Esophagus muscularis mucosa (tissue), 4 donors: ENCODE measurements at regions not wholly inside any gene's neighbourhood (a gene's known extent, or its start where the extent isn't known, plus 50 kb on each side); places are given as distances from the start of the nearest gene placed in this dataset.

ENCODE experiments used
- DNase-seq: peaks from one replicate; pipeline ENCODE4 v3.0.0-alpha.2; 2017; ENCODE audit errors: extremely low spot score
- H3K27ac ChIP-seq, 4 donors: fragments of 200-600 bp; sonication (generic); replicated peaks in 1 of 4; 1 replicate in 3 of 4; 2 replicates in 1 of 4; pipeline ENCODE4 v1.5.1; 2016 to 2019; ENCODE audit warnings: mild to moderate bottlenecking in 1 of 4
- H3K27me3 ChIP-seq, 4 donors: fragments of 200-600 bp; sonication (generic); one replicate each; pipeline versions ENCODE4 v1.5.1 to v1.6.0; 2016 to 2019
- H3K36me3 ChIP-seq, 4 donors: fragments of 200-600 bp; sonication (generic); one replicate each; pipeline ENCODE4 v1.5.1; 2016 to 2019
- H3K4me1 ChIP-seq, 4 donors: fragments of 200-600 bp; sonication (generic); one replicate each; pipeline ENCODE4 v1.5.1; 2016 to 2019
- H3K4me3 ChIP-seq, 4 donors: fragments of 200-600 bp; sonication (generic); 1 replicate in 2 of 4; 2 replicates in 2 of 4; pipeline ENCODE4 v1.5.1; 2016 to 2019; ENCODE audit warnings: mild to moderate bottlenecking in 4 of 4, moderate library complexity in 1 of 4
- H3K9me3 ChIP-seq, 4 donors: fragments of 200-600 bp; sonication (generic); 1 replicate in 3 of 4; 2 replicates in 1 of 4; pipeline ENCODE4 v1.5.1; 2016 to 2019
- CTCF ChIP-seq, 3 experiments: fragments of 200-600 bp in 2 of 3; fragments of 450-650 bp in 1 of 3; sonication (generic) in 2 of 3; IDR thresholded peaks; one replicate each; pipeline ENCODE4 v1.5.1; 2017 to 2019; ENCODE audit warnings: antibody characterized with exemption in 3 of 3, mild to moderate bottlenecking in 2 of 3, moderate library complexity in 1 of 3
- EP300 ChIP-seq: sonication (generic); formaldehyde crosslinking; IDR thresholded peaks from one replicate; pipeline ENCODE4 v1.6.1; 2017; ENCODE audit warnings: antibody characterized with exemption
- POLR2A ChIP-seq: fragments of 450-650 bp; IDR thresholded peaks from one replicate; pipeline ENCODE4 v1.6.1; 2017; ENCODE audit warnings: antibody characterized with exemption, moderate library complexity, mild to moderate bottlenecking, low read depth
- POLR2AphosphoS5 ChIP-seq, 2 donors: sonication (generic); formaldehyde crosslinking; IDR thresholded peaks; one replicate each; pipeline ENCODE4 v1.6.1; 2017; ENCODE audit warnings: antibody characterized with exemption in 2 of 2
- WGBS: methylation state at CpG from one replicate; pipeline ENCODE4 v1.1.5; 2018; 5-methylcytosine and 5-hydroxymethylcytosine counted together
- intact Hi-C: fragments of 100-400 bp; cut with DNase I; formaldehyde crosslinking; loops from one replicate; pipeline ENCODE4 v1.15.1; 2023

GRCh38 chr9:78468231-78468630 is 171.3 kb downstream of the PSAT1 start:
- WGBS: 52% methylated on average over 7 of the region's 7 CpGs
- no peaks in the 10 kb centered on the region for H3K9me3 ChIP-seq
- H3K36me3 ChIP-seq: no peaks in the 10 kb centered on the region
- H3K4me1 ChIP-seq: no peaks in the 10 kb centered on the region
- TF ChIP-seq POLR2A (no peak), POLR2AphosphoS5 (IDR thresholded peaks at IDR 0.05) (no peak), EP300 (no peak)
- no peaks in the 10 kb centered on the region for H3K27me3 ChIP-seq
- intact Hi-C loops: no loop called here
- DNase-seq: no peak
- no peak overlapping the region for H3K27ac ChIP-seq
- H3K4me3 ChIP-seq: no peak overlapping the region

- Histone ChIP-seq H3K4me1 (no peaks in the 10 kb centered on the region), H3K27me3 (no peaks in the 10 kb centered on the region), H3K36me3 (no peaks in the 10 kb centered on the region), H3K27ac (no peak overlapping the region), H3K4me3 (no peak overlapping the region), H3K9me3 (no peaks in the 10 kb centered on the region)
- intact Hi-C loops: no loop called here
- 43% methylated on average over 5 of the region's 5 CpGs for WGBS
- no peak for DNase-seq
- TF ChIP-seq CTCF (IDR thresholded peaks at IDR 0.05): no peak
- TF ChIP-seq POLR2A: no peak
- TF ChIP-seq POLR2AphosphoS5 (IDR thresholded peaks at IDR 0.05): no peak
- no peak for TF ChIP-seq EP300
These were observed 172.2 kb downstream of the PSAT1 start for GRCh38 chr9:78468974-78469576.

GRCh38 chr9:78470216-78470615 is 173.3 kb downstream of the PSAT1 start:
- Histone ChIP-seq H3K36me3 (no peaks in the 10 kb centered on the region), H3K9me3 (no peaks in the 10 kb centered on the region), H3K4me1 (no peaks in the 10 kb centered on the region), H3K4me3 (no peak overlapping the region), H3K27me3 (no peaks in the 10 kb centered on the region), H3K27ac (no peak overlapping the region)
- DNase-seq: no peak
- intact Hi-C loops: no loop called here
- TF ChIP-seq POLR2AphosphoS5 (IDR thresholded peaks at IDR 0.05) (no peak), POLR2A (no peak), CTCF (IDR thresholded peaks at IDR 0.05) (no peak), EP300 (no peak)

DNA sequence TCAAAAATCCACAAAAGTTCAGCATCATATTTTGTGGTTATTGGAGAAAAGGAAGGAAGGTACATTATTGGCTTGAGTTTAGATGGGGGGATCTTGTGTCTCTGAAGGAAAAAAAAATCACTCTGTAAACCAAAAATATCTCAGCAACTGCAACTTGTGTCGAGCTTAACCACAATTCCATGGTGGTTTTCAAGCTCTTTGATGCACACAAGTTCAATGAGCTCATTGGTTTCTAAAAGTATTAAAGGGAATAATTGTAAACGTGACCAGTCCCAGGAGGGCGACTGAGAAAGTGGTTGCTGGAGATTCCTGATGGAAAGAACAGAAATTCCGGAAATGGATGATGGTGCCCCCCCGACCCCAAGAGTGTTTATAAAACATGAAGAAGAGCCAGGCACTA is 173.8 kb downstream of the PSAT1 start:
- DNase-seq: no peak
- H3K27ac ChIP-seq: no peak overlapping the region
- whole genome bisulfite sequencing: 72% methylated on average over 5 of the region's 5 CpGs
- no peak overlapping the region for H3K4me3 ChIP-seq
- intact Hi-C loops: no loop called here
- H3K4me1 ChIP-seq: no peaks in the 10 kb centered on the region
- no peaks in the 10 kb centered on the region for H3K9me3 ChIP-seq
- H3K27me3 ChIP-seq: no peaks in the 10 kb centered on the region
- no peaks in the 10 kb centered on the region for H3K36me3 ChIP-seq
- TF ChIP-seq CTCF (IDR thresholded peaks at IDR 0.05) (no peak), POLR2A (no peak), EP300 (no peak), POLR2AphosphoS5 (IDR thresholded peaks at IDR 0.05) (no peak)

- Histone ChIP-seq H3K4me3 (no peak overlapping the region), H3K27ac (no peak overlapping the region), H3K27me3 (no peaks in the 10 kb centered on the region), H3K4me1 (no peaks in the 10 kb centered on the region), H3K9me3 (no peaks in the 10 kb centered on the region), H3K36me3 (no peaks in the 10 kb centered on the region)
- intact Hi-C loops: no loop called here
- WGBS: 81% methylated on average over 3 of the region's 3 CpGs
- no peak for TF ChIP-seq EP300
- TF ChIP-seq CTCF (IDR thresholded peaks at IDR 0.05): no peak
- TF ChIP-seq POLR2AphosphoS5 (IDR thresholded peaks at IDR 0.05): no peak
- no peak for TF ChIP-seq POLR2A
- DNase-seq: no peak
These were observed 175.2 kb downstream of the PSAT1 start for GRCh38 chr9:78472111-78472510.
